Progenitor cell of endocrine pancreas (in vitro differentiated cells): ENCODE measurements at regions not wholly inside any gene's neighbourhood (a gene's known extent, or its start where the extent isn't known, plus 50 kb on each side); places are given as distances from the start of the nearest gene placed in this dataset.

ENCODE experiments used
- DNase-seq: peaks from one replicate; pipeline ENCODE4 v3.0.0; 2021; ENCODE audit warnings: low spot score; ENCODE audit not compliant: unreplicated experiment
- H3K27ac Mint-ChIP-seq: 2 replicates; pipeline ENCODE4 v1.8.0; 2021; ENCODE audit warnings: mild to moderate bottlenecking, moderate library complexity, mixed read lengths
- H3K27me3 Mint-ChIP-seq: 2 replicates; pipeline ENCODE4 v1.8.0; 2021; ENCODE audit warnings: mixed read lengths
- H3K36me3 Mint-ChIP-seq: 2 replicates; pipeline ENCODE4 v1.8.0; 2022; ENCODE audit warnings: mixed read lengths; ENCODE audit not compliant: insufficient read depth
- H3K4me1 Mint-ChIP-seq: 2 replicates; pipeline ENCODE4 v1.8.0; 2021; ENCODE audit warnings: low read depth, mixed read lengths
- H3K4me3 Mint-ChIP-seq: 2 replicates; pipeline ENCODE4 v1.8.0; 2021; ENCODE audit warnings: low read depth, mild to moderate bottlenecking, moderate library complexity, mixed read lengths
- H3K9me3 Mint-ChIP-seq: 2 replicates; pipeline ENCODE4 v1.8.0; 2021; ENCODE audit warnings: low read depth, mixed read lengths
- CTCF ChIP-seq: fragments of 200-600 bp; sonication (generic); IDR thresholded peaks from one replicate; pipeline ENCODE4 v1.5.0; 2021; ENCODE audit warnings: antibody characterized with exemption, mild to moderate bottlenecking; ENCODE audit not compliant: unreplicated experiment

GRCh38 chr16:76023835-76024234 is 253.4 kb upstream of the CNTNAP4 start:
- H3K27ac Mint-ChIP-seq, result no peak overlapping the region
- no peak overlapping the region for H3K4me3 Mint-ChIP-seq
- H3K4me1 Mint-ChIP-seq, result peaks cover 10% of the 10 kb centered on the region
- no peaks in the 10 kb centered on the region for H3K9me3 Mint-ChIP-seq
- no peak for DNase-seq
- H3K27me3 Mint-ChIP-seq, result no peaks in the 10 kb centered on the region
- TF ChIP-seq CTCF, result no peak
- H3K36me3 Mint-ChIP-seq, result no peaks in the 10 kb centered on the region

- peaks cover 32% of the 10 kb centered on the region for H3K9me3 Mint-ChIP-seq
- no peaks in the 10 kb centered on the region for H3K27me3 Mint-ChIP-seq
- no peak overlapping the region for H3K27ac Mint-ChIP-seq
- H3K36me3 Mint-ChIP-seq, result peaks cover 8% of the 10 kb centered on the region
- H3K4me1 Mint-ChIP-seq, result peaks cover 3% of the 10 kb centered on the region
- DNase-seq, result no peak
- no peak for TF ChIP-seq CTCF
- no peak overlapping the region for H3K4me3 Mint-ChIP-seq
Observed at GRCh38 chr16:76035689-76036088, 241.5 kb upstream of the CNTNAP4 start.

GRCh38 chr16:76038097-76038496 is 239.1 kb upstream of the CNTNAP4 start:
- H3K27ac Mint-ChIP-seq, result no peak overlapping the region
- H3K9me3 Mint-ChIP-seq, result peaks cover 22% of the 10 kb centered on the region
- no peaks in the 10 kb centered on the region for H3K27me3 Mint-ChIP-seq
- peaks cover 6% of the 10 kb centered on the region for H3K36me3 Mint-ChIP-seq
- TF ChIP-seq CTCF, result no peak
- peaks cover 3% of the 10 kb centered on the region for H3K4me1 Mint-ChIP-seq
- DNase-seq, result no peak
- no peak overlapping the region for H3K4me3 Mint-ChIP-seq

- peaks cover 22% of the 10 kb centered on the region for H3K9me3 Mint-ChIP-seq
- H3K4me1 Mint-ChIP-seq, result no peaks in the 10 kb centered on the region
- H3K27ac Mint-ChIP-seq, result no peak overlapping the region
- DNase-seq, result no peak
- H3K27me3 Mint-ChIP-seq, result no peaks in the 10 kb centered on the region
- no peak for TF ChIP-seq CTCF
- H3K4me3 Mint-ChIP-seq, result no peak overlapping the region
- H3K36me3 Mint-ChIP-seq, result peaks cover 6% of the 10 kb centered on the region
Observed at GRCh38 chr16:76052725-76053124, 224.5 kb upstream of the CNTNAP4 start.

- H3K27ac Mint-ChIP-seq, result no peak overlapping the region
- H3K36me3 Mint-ChIP-seq, result no peaks in the 10 kb centered on the region
- H3K27me3 Mint-ChIP-seq, result no peaks in the 10 kb centered on the region
- H3K4me1 Mint-ChIP-seq, result peaks cover 4% of the 10 kb centered on the region
- peaks cover 4% of the 10 kb centered on the region for H3K9me3 Mint-ChIP-seq
- no peak overlapping the region for H3K4me3 Mint-ChIP-seq
- TF ChIP-seq CTCF, result no peak
- no peak for DNase-seq
Observed at GRCh38 chr16:76059186-76059585, 218.0 kb upstream of the CNTNAP4 start.
